Activated T-cell treated with anti-CD3 and anti-CD28 coated beads for 48 hours (primary cell): ENCODE measurements at regions not wholly inside any gene's neighbourhood (a gene's known extent, or its start where the extent isn't known, plus 50 kb on each side); places are given as distances from the start of the nearest gene placed in this dataset.
"Not testable (repeated sequence)": the region's sequence is repeated elsewhere in the genome, so short reads cannot be mapped to it uniquely, and the experiment has no call there.

Source experiments
- DNase-seq: peaks from one replicate; pipeline ENCODE4 v3.0.0-alpha.2; 2020; ENCODE audit warnings: low read depth

- no peak for DNase-seq
Observed at GRCh38 chr1:61028136-61028535, 54.2 kb upstream of the NFIA start.

GRCh38 chr1:61018068-61018467, 64.3 kb upstream of the NFIA start:
- not testable (repeated sequence) for DNase-seq

GRCh38 chr1:61017651-61018050, 64.7 kb upstream of the NFIA start:
- DNase-seq = no peak

- no peak for DNase-seq
Observed at GRCh38 chr1:61013946-61014667, 68.3 kb upstream of the NFIA start.

GRCh38 chr1:61013189-61013945, 69.0 kb upstream of the NFIA start:
- no peak for DNase-seq

- no peak for DNase-seq
Observed at GRCh38 chr1:61012341-61012761, 70.0 kb upstream of the NFIA start.

GRCh38 chr1:61011561-61012263, 70.6 kb upstream of the NFIA start:
- no peak for DNase-seq

GRCh38 chr1:61007534-61008364, 74.6 kb upstream of the NFIA start:
- DNase-seq = no peak

GRCh38 chr1:61005614-61006580, 76.5 kb upstream of the NFIA start:
- DNase-seq = no peak

GRCh38 chr1:61004262-61005003, 77.9 kb upstream of the NFIA start:
- no peak for DNase-seq

- no peak for DNase-seq
Observed at GRCh38 chr1:61000327-61000726, 82.0 kb upstream of the NFIA start.

GRCh38 chr1:60998786-60999185, 83.6 kb upstream of the NFIA start:
- DNase-seq = no peak

GRCh38 chr1:60994828-60995492, 87.4 kb upstream of the NFIA start:
- DNase-seq = no peak

- DNase-seq = no peak
Observed at GRCh38 chr1:60994369-60994768, 88.0 kb upstream of the NFIA start.

- DNase-seq = no peak
Observed at GRCh38 chr1:60992165-60992564, 90.2 kb upstream of the NFIA start.

GRCh38 chr1:60990714-60991090, 91.7 kb upstream of the NFIA start:
- no peak for DNase-seq

- DNase-seq = no peak
Observed at GRCh38 chr1:60989749-60990713, 92.3 kb upstream of the NFIA start.

- DNase-seq = no peak
Observed at GRCh38 chr1:60988891-60989290, 93.5 kb upstream of the NFIA start.
